HG03469 (cell line): ENCODE measurements at regions not wholly inside any gene's neighbourhood (a gene's known extent, or its start where the extent isn't known, plus 50 kb on each side); places are given as distances from the start of the nearest gene placed in this dataset.
A peak's percentile ranks its signal among the peaks of the same experiment; 100 is the strongest.
"Not testable (repeated sequence)": the region's sequence is repeated elsewhere in the genome, so short reads cannot be mapped to it uniquely, and the experiment has no call there.

Experiments used
- ATAC-seq: cut with Tn5 transposase; IDR thresholded peaks from one replicate; pipeline ENCODE4 v1.9.1; 2021; ENCODE audit warnings: mild to moderate bottlenecking, moderate library complexity, moderate number of reproducible peaks; ENCODE audit not compliant: unreplicated experiment

DNA sequence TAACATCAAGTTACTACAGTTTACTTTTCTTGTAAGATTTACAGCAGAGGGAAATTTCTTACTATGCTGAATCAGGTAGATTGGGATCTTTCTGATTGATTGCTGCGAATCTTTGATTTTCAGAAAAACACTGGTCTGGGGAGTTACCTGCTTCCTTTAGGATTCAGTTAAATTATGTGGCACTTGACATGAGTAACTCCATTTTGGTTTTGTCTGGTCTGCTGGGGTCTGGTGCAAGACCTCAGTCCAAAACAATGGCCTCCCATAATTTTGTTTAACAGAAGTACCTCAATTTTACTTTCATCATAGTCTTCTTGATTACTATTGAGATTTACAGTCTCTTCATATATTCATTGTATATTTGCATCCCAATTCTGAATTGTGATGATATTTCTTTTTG is 775.5 kb downstream of the TRIB2 start:
- ATAC-seq = no peak

- no peak for ATAC-seq
Measured at GRCh38 chr2:13495051-13495450, 778.3 kb downstream of the TRIB2 start.

DNA sequence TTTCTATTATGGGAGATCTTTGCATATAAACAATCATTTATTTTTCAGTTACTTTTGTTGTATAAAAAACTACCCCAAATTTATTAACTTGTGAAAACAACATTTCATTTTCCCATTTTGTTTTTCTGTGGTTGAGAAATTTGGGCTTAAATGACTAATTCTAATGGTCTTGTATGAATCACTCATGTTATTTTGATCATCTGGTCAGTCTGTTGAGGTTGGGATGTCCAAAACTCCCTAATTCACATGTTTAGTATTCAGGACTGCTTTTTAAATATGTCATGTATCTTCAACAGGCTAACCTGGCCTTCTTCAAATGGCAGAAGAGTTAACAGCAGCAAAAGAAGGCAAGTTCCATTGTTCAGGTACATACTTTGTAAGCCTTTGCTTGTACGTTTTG is 788.1 kb downstream of the TRIB2 start:
- ATAC-seq = peak; percentile 74

DNA sequence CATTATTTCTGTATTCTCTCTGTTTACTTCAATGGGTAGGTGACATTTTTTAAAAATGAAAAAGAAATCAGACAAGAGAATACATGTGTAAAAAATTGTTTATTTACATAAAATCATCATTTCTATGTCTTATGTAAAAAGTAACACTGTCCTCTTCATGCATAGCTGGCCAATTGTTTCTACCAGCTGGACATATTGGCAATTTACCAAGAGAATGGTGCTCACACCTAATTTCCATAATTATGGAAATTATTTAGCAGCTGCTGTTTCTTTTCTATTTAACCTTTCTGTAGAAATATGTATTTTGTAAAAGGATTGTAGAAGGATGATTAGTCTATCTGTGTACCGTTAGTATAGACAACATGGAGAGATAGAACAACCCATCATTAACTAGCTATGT is 791.9 kb downstream of the TRIB2 start:
- ATAC-seq = no peak

- no peak for ATAC-seq
Measured at GRCh38 chr2:13515254-13515653, 798.5 kb downstream of the TRIB2 start.

- ATAC-seq = no peak
Measured at GRCh38 chr2:13522096-13522495, 805.4 kb downstream of the TRIB2 start.

DNA sequence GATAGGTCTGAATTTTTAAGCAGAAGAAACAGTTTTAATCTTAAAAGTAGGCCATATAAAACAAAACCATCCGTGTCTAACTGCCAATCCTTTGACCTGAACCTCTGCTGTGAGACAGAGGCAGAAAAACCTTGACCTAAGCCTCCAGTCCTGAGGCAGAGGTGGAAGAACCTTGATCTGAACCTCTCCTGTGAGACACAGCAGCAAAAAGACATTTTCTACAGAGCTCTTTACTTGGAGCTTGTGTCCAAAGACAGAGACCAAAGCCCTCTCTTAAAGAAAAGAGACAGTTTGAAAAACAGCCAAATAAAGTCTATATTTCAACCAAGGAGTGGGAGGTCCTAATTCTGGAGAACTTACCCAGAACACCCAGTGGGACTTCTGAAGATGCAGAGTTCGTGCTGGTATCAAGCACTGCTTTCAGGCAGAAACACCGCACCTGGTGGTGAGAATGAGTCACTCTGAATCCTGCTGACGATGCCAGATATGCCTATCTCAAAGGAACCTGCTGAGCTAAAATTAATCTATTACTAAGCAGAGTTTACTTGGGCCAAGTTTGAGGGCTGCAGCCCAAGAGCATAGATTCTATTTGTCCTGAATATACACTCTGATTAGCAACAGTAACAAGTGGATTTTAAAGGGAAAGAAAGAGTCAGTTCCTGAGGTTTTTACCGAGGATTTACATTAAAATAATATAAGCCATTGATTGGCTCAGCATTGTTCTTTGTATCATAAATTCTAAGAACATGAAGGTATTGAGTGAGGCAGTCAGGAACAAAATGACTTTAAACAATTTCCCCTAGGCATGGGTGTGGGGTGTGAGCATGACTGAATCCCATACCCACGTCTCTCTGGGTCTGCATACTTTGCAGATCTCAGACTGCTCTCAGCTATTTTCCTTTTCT is 806.4 kb downstream of the TRIB2 start:
- ATAC-seq = peak; percentile 92

DNA sequence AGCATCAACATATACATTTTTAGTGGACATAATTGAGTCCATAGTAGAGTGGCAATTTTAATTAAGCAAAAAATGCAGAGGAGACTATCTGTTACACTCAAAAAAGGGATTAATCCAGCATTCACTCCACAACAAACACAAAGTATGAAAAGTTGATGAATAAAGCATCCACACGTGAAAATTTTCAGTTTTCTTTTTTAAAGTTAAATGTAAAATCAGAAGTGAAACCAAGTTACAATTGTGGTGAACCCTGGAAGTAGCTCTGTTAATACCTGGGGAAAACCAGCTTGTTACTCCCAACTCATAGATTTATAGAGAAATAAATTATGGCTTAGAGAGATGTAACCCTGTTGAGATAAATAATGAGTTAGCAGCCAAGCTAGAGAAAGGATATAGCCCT is 807.8 kb downstream of the TRIB2 start:
- no peak for ATAC-seq

DNA sequence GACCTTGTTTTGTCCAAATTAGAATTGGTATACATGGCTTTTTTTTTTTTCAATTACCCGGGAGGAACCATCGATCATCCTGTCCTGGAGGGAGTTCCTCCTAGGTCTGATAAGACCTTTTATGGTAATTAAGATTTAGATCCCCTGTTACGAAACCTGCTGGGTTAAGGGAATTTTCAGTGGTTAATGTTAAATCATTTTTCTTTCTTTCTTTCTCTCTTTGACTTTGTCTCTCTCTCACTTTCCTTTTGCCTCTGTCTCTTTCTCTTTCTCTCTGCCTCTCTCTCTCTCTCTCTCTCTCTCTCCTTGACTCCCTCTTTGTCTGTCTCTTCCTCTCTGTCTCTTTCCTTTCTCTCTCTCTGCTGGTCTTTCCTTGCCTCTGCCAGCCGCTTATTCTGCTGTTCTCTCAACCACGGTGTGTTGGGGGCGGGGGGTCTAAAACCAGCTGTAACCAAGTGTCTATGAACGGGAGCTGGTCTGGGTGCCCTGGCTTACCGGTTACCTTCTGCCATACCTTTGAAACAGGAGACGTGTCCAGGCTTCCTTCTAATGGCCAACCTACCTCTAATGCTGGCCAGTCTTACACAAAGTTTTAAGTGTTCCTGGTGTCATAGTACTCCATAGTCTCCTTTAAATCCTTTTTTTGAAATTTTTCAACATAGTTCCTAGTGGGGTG is 815.1 kb downstream of the TRIB2 start:
- not testable (repeated sequence) for ATAC-seq

- ATAC-seq = not testable (repeated sequence)
Measured at GRCh38 chr2:13532781-13533523, 816.2 kb downstream of the TRIB2 start.

GRCh38 chr2:13533524-13533922 is 816.8 kb downstream of the TRIB2 start:
- ATAC-seq = no peak

GRCh38 chr2:13536941-13537340 is 820.2 kb downstream of the TRIB2 start:
- no peak for ATAC-seq

GRCh38 chr2:13537771-13538349 is 821.1 kb downstream of the TRIB2 start:
- no peak for ATAC-seq

DNA sequence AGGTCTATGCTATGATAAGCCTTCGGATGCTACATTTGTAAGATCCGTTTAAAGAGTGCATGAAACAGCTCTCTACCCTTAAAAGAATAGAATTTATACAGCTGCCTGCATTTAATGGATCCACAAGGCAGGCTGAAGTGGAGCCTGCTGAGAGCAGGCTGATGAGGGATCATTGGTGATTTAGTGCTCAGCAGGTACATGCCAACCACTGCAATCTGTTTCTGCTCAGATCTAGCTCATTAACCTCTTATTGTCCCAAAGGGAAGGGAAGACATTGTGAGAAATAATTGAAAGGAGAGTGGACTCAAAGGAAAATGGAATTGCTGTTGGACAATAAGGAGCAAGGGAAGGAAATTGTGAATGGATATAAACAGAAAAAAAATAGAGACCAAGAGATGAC is 822.6 kb downstream of the TRIB2 start:
- no peak for ATAC-seq

DNA sequence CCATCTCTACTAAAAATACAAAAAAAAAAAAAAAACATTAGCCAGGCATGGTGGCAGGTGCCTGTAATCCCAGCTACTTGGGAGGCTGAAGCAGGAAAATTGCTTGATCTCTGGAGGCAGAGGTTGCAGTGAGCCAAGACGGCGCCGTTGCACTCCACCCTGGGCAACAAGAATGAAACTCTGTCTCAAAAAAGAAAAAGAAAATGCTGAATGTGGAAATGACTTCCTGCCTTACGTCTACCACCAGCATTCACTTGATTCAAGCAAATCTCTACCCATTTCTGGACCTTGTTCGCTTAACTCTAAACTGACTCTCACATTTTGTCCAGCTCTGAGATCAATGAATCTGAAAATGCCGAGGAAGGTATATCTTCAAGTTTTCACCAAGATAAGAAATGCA is 825.3 kb downstream of the TRIB2 start:
- no peak for ATAC-seq

DNA sequence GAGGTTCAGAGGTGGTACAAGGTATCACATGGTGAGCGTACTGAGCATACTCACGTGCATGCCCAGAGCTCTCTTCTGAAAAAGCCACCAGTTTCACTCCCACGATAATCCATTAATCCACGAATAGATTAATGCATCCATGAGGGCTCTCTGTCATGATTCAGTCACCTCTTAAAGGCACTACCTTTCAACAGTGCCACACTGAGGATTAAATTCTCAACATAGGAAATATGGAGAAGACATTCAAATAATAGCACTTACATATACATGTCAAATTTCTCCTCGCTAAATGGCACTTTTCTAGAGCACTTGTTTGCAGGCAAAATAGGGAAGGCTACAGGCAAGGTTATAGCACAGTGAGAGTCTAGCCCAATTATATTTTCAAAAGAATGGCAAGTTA is 825.9 kb downstream of the TRIB2 start:
- ATAC-seq = no peak

DNA sequence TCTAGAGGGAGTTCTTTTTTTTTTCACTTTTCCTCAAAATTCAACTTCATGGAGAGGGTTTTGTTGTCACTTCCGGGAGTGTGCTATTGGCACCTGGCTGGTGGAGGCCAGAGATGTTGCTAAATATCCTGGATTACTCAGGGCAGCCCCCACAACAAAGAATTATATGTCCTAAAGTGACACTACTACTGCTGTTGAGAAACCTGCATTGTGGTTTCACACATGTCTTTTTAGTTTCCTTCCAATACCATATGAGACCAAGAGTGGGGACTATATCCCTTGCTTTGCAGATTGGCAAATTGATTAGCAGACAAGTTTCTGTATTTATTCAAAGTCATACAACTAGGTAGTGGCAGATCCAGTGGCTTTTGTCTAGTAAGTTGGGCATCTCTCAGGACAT is 826.8 kb downstream of the TRIB2 start:
- ATAC-seq = peak; percentile 70

DNA sequence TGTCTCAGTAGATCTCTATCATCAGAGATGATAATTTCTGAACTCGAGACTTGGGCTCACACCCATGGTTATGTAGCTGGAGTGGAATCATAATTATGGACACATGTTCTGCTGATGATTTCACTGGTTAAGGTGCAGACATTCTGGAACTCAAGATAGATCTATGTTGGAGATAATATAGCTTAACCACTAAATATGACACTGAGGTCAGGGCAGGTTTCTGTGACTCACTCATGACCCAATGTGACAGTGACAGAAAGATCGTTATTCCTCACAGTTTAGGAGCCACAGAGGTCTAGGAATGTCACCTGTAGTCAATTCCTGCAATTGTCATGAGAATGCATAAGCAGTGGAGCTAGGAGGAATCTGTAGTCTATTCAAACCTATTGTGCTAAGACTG is 828.6 kb downstream of the TRIB2 start:
- peak; percentile 46 for ATAC-seq

DNA sequence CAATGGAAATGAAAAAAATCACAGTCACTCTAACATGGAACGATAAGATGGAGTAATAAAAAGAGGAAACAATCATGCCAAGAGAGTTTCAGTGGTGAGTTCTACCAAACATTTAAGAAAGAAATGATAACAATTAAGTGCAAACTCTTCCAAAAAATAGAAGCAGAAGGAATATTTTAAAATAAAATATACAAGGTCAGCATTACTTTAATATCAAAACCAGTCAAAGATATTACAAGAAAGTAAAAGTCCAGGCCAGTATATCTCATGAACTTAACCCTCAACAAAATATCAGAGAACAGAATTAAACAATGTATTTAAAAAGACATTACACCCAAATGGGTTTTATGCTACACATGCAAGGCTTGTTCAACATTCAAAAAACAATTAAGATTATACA is 829.4 kb downstream of the TRIB2 start:
- no peak for ATAC-seq

GRCh38 chr2:13550285-13551231 is 833.8 kb downstream of the TRIB2 start:
- no peak for ATAC-seq
